ENCODE measurements at regions not wholly inside any gene's neighbourhood (a gene's known extent, or its start where the extent isn't known, plus 50 kb on each side); places are given as distances from the start of the nearest gene placed in this dataset.

GRCh38 chr12:90757957-90758356 lies 197.0 kb downstream of the CCER1 start:
- no peak overlapping the region for H2AFZ ChIP-seq (ENCODE audit: low read depth, low read length)

DNA sequence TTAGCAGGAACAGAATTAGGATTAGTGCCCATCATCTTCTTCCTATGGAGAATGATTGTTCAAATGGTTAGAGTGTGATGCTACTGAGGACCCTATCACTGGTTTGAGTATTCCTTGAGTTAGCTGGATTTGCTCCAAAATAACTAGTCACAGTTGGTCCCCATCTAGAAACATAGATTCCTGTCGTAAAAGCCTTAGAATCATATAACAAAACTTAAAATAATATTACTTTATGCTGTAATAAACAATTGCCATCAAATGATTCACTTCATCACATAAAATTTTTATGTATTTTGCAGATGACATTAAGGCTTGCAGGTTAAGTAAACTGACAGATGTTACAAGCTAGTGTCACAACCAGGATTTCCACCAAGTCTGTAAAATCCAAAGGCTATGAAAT lies 209.8 kb downstream of the CCER1 start:
- no peaks in the 10 kb centered on the region for H3K36me3 ChIP-seq (ENCODE audit: insufficient read depth, low read length)
- no peaks in the 10 kb centered on the region for H3K79me2 ChIP-seq (ENCODE audit: insufficient read depth, low read length)
- no peaks in the 10 kb centered on the region for H3K9me3 ChIP-seq (ENCODE audit: insufficient read depth, low read length, severe bottlenecking)
- TF ChIP-seq EZH2 (IDR thresholded peaks at IDR 0.05; ENCODE audit: borderline replicate concordance, low read depth, low read length, severe bottlenecking), result no peak
- no peak for TF ChIP-seq CTCF (IDR thresholded peaks at IDR 0.05; ENCODE audit: borderline replicate concordance, extremely low read depth, low read length, poor library complexity, severe bottlenecking)
- ATAC-seq (ENCODE audit: insufficient read depth, low read depth), result no peak
- no peak overlapping the region for H3K27ac ChIP-seq (ENCODE audit: low read length)
- DNase-seq, result no peak
- no peaks in the 10 kb centered on the region for H3K4me1 ChIP-seq (ENCODE audit: insufficient read depth, low read length)
- no peaks in the 10 kb centered on the region for H3K27me3 ChIP-seq (ENCODE audit: insufficient read depth, low read length, poor library complexity)
- H2AFZ ChIP-seq (ENCODE audit: low read depth, low read length), result no peak overlapping the region
- H3K4me2 ChIP-seq (ENCODE audit: insufficient read depth, low read length), result no peak overlapping the region
- H3K9ac ChIP-seq (ENCODE audit: low read depth, low read length), result no peak overlapping the region
- H4K20me1 ChIP-seq (ENCODE audit: insufficient read depth, low read length), result no peaks in the 10 kb centered on the region
- no peak overlapping the region for H3K4me3 ChIP-seq (ENCODE audit: low read depth in 1 of 2, low read length in 2 of 2)

More at GRCh38 chr12:90757957-90758356, 197.0 kb downstream of the CCER1 start:
- H3K9ac ChIP-seq (ENCODE audit: low read depth, low read length), result no peak overlapping the region
- H3K4me2 ChIP-seq (ENCODE audit: insufficient read depth, low read length), result no peak overlapping the region
- no peak for DNase-seq
- no peaks in the 10 kb centered on the region for H3K79me2 ChIP-seq (ENCODE audit: insufficient read depth, low read length)
- no peak for ATAC-seq (ENCODE audit: insufficient read depth, low read depth)
- TF ChIP-seq EZH2 (IDR thresholded peaks at IDR 0.05; ENCODE audit: borderline replicate concordance, low read depth, low read length, severe bottlenecking) (no peak), CTCF (IDR thresholded peaks at IDR 0.05; ENCODE audit: borderline replicate concordance, extremely low read depth, low read length, poor library complexity, severe bottlenecking) (no peak)
- H3K9me3 ChIP-seq (ENCODE audit: insufficient read depth, low read length, severe bottlenecking), result no peaks in the 10 kb centered on the region
- no peaks in the 10 kb centered on the region for H3K27me3 ChIP-seq (ENCODE audit: insufficient read depth, low read length, poor library complexity)
- H4K20me1 ChIP-seq (ENCODE audit: insufficient read depth, low read length), result no peaks in the 10 kb centered on the region
- no peaks in the 10 kb centered on the region for H3K36me3 ChIP-seq (ENCODE audit: insufficient read depth, low read length)
- H3K4me3 ChIP-seq (ENCODE audit: low read depth in 1 of 2, low read length in 2 of 2), result no peak overlapping the region
- H3K27ac ChIP-seq (ENCODE audit: low read length), result no peak overlapping the region
- no peaks in the 10 kb centered on the region for H3K4me1 ChIP-seq (ENCODE audit: insufficient read depth, low read length)

DNA sequence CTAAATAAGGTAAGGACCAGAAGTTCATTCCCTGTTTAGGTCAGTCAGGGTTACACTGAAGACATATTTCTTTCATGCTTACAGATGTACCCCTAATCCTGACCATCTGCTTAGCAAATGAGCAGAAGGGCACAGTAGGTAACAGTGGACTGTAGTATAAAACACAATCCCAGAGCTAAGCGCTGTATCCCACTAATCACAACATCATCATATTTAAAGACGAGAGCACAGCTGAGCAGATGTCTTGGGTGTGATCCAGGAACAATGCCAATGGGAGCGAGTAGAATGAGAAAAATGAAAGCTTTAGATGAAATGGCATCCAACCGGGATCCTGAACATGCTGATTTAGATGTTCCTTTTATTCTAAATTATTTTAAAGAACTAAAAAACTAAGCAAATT lies 213.4 kb downstream of the CCER1 start:
- Histone ChIP-seq H3K79me2 (ENCODE audit: insufficient read depth, low read length) (no peaks in the 10 kb centered on the region), H3K9me3 (ENCODE audit: insufficient read depth, low read length, severe bottlenecking) (no peaks in the 10 kb centered on the region), H3K4me1 (ENCODE audit: insufficient read depth, low read length) (no peaks in the 10 kb centered on the region), H3K4me2 (ENCODE audit: insufficient read depth, low read length) (no peak overlapping the region), H3K36me3 (ENCODE audit: insufficient read depth, low read length) (no peaks in the 10 kb centered on the region), H3K9ac (ENCODE audit: low read depth, low read length) (no peak overlapping the region), H3K27me3 (ENCODE audit: insufficient read depth, low read length, poor library complexity) (no peaks in the 10 kb centered on the region), H3K4me3 (ENCODE audit: low read depth in 1 of 2, low read length in 2 of 2) (no peak overlapping the region), H3K27ac (ENCODE audit: low read length) (no peak overlapping the region), H2AFZ (ENCODE audit: low read depth, low read length) (no peak overlapping the region), H4K20me1 (ENCODE audit: insufficient read depth, low read length) (no peaks in the 10 kb centered on the region)
- TF ChIP-seq CTCF (IDR thresholded peaks at IDR 0.05; ENCODE audit: borderline replicate concordance, extremely low read depth, low read length, poor library complexity, severe bottlenecking) (no peak), EZH2 (IDR thresholded peaks at IDR 0.05; ENCODE audit: borderline replicate concordance, low read depth, low read length, severe bottlenecking) (no peak)
- no peak for DNase-seq
- ATAC-seq (ENCODE audit: insufficient read depth, low read depth), result no peak

GRCh38 chr12:90729736-90730135 lies 225.2 kb downstream of the CCER1 start:
- no peak for TF ChIP-seq EZH2 (IDR thresholded peaks at IDR 0.05; ENCODE audit: borderline replicate concordance, low read depth, low read length, severe bottlenecking)
- no peak for TF ChIP-seq CTCF (IDR thresholded peaks at IDR 0.05; ENCODE audit: borderline replicate concordance, extremely low read depth, low read length, poor library complexity, severe bottlenecking)
- ATAC-seq (ENCODE audit: insufficient read depth, low read depth), result no peak
- H3K4me3 ChIP-seq (ENCODE audit: low read depth in 1 of 2, low read length in 2 of 2), result no peak overlapping the region
- no peaks in the 10 kb centered on the region for H3K4me1 ChIP-seq (ENCODE audit: insufficient read depth, low read length)
- no peaks in the 10 kb centered on the region for H3K36me3 ChIP-seq (ENCODE audit: insufficient read depth, low read length)
- no peak overlapping the region for H3K27ac ChIP-seq (ENCODE audit: low read length)
- no peak overlapping the region for H3K4me2 ChIP-seq (ENCODE audit: insufficient read depth, low read length)
- H3K9me3 ChIP-seq (ENCODE audit: insufficient read depth, low read length, severe bottlenecking), result no peaks in the 10 kb centered on the region
- no peak for DNase-seq
- H3K9ac ChIP-seq (ENCODE audit: low read depth, low read length), result no peak overlapping the region
- no peaks in the 10 kb centered on the region for H3K27me3 ChIP-seq (ENCODE audit: insufficient read depth, low read length, poor library complexity)
- H2AFZ ChIP-seq (ENCODE audit: low read depth, low read length), result no peak overlapping the region
- H3K79me2 ChIP-seq (ENCODE audit: insufficient read depth, low read length), result no peaks in the 10 kb centered on the region
- no peaks in the 10 kb centered on the region for H4K20me1 ChIP-seq (ENCODE audit: insufficient read depth, low read length)
